Keratinocyte (primary cell): ENCODE measurements at regions not wholly inside any gene's neighbourhood (a gene's known extent, or its start where the extent isn't known, plus 50 kb on each side); places are given as distances from the start of the nearest gene placed in this dataset.

Source experiments
- CTCF ChIP-seq, 3 experiments: IDR thresholded peaks in 1 of 3; conservative IDR thresholded peaks in 1 of 3; optimal IDR thresholded peaks in 1 of 3; 2 replicates in 2 of 3; 3 replicates in 1 of 3; pipeline versions ENCODE3 to v1.5.1; 2011; ENCODE audit warnings: low read length in 3 of 3, mild to moderate bottlenecking in 3 of 3, moderate library complexity in 2 of 3, control low read depth in 1 of 3, inconsistent platforms in 1 of 3; ENCODE audit not compliant: insufficient read depth in 2 of 3; ENCODE audit errors: extremely low read depth in 1 of 3
- EZH2 ChIP-seq: IDR thresholded peaks from one replicate; pipeline ENCODE4 v1.6.1; 2012; ENCODE audit warnings: inconsistent platforms, mild to moderate bottlenecking, low read length, moderate library complexity

GRCh38 chr3:923161-923910 lies 169.5 kb upstream of the CNTN6 start:
- no peak for TF ChIP-seq CTCF (optimal IDR thresholded peaks at IDR 0.05 in 1 of 3, IDR thresholded peaks at IDR 0.05 in 1 of 3, conservative IDR thresholded peaks at IDR 0.05 in 1 of 3; ENCODE audit: extremely low read depth in 1 of 3, insufficient read depth in 2 of 3, low read length in 3 of 3)
- TF ChIP-seq EZH2: no peak
